Muscle layer of duodenum (tissue), 2 donors: ENCODE measurements at regions not wholly inside any gene's neighbourhood (a gene's known extent, or its start where the extent isn't known, plus 50 kb on each side); places are given as distances from the start of the nearest gene placed in this dataset.

Experiments
- H3K27ac ChIP-seq: one replicate; pipeline ENCODE4 v1.7.0; 2013; ENCODE audit warnings: mild to moderate bottlenecking, low read length
- H3K27me3 ChIP-seq: one replicate; pipeline ENCODE4 v1.7.0; 2013; ENCODE audit warnings: low read depth, mild to moderate bottlenecking, control low read depth, low read length
- H3K36me3 ChIP-seq, 2 donors: one replicate each; pipeline ENCODE4 v1.7.0; 2013; ENCODE audit warnings: low read length in 2 of 2, control low read depth in 1 of 2, mild to moderate bottlenecking in 1 of 2; ENCODE audit not compliant: insufficient read depth in 2 of 2, control insufficient read depth in 1 of 2
- H3K4me1 ChIP-seq, 2 donors: one replicate each; pipeline ENCODE4 v1.7.0; 2013; ENCODE audit warnings: low read length in 2 of 2, mild to moderate bottlenecking in 2 of 2, control low read depth in 1 of 2, moderate library complexity in 1 of 2; ENCODE audit not compliant: insufficient read depth in 2 of 2, control insufficient read depth in 1 of 2
- H3K4me3 ChIP-seq, 2 donors: one replicate each; pipeline ENCODE4 v1.7.0; 2013; ENCODE audit warnings: low read length in 2 of 2, low read depth in 1 of 2, mild to moderate bottlenecking in 1 of 2
- H3K9me3 ChIP-seq, 2 donors: one replicate each; pipeline ENCODE4 v1.7.0; 2013; ENCODE audit warnings: low read length in 2 of 2, control low read depth in 1 of 2, mild to moderate bottlenecking in 1 of 2; ENCODE audit not compliant: control insufficient read depth in 1 of 2
- donor health status: healthy.

DNA sequence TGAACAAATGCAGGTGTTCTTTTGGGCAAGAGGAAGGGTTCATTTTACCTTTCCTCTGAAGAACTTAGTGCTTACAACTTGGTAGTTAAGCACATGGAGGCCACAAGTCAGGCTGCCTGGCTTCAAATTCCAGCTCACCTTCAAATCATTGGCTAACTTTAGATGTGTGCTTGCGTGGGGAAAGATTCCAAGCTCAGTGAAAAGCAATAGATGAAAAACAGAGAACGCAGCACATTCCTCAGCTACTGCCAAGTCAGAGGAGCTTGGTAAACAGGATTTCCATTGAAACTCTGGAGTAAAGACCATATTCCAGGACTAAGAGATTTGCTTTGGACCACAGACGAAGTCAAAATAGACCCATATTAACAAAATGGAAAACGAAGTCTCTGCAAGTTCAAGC is 96.3 kb upstream of the ASB18 start:
- Histone ChIP-seq H3K36me3 (no peaks in the 10 kb centered on the region), H3K9me3 (no peaks in the 10 kb centered on the region), H3K27ac (no peak overlapping the region), H3K4me1 (no peaks in the 10 kb centered on the region), H3K27me3 (no peaks in the 10 kb centered on the region), H3K4me3 (no peak overlapping the region)

DNA sequence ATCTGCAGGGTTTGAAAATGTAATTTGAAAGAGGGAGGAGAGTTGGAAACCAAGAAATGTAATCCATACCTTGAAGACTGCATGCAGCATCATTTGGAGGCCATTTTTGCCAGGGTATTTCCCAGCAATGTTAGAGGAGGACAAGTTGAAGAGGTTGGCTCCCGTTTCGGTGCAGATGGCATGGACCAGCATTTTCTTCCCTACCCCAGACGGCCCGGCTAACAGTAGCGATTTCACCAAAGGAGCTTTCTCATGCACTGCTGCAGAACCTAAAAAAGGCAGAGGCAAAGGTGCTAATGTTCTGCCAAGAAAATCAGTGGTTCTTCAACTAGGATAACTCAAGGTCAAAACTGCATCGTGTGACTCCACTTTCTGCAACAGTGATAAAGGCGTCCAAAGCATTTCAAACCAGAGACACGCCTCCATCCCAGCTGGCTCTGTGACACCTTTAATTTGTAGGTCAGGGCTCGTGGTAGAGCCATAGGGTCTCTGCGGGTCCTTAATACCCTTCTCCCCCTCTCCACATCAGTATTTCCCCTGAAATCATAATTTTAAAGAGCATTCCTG is 99.6 kb upstream of the ASB18 start:
- Histone ChIP-seq H3K4me1 (no peaks in the 10 kb centered on the region), H3K9me3 (no peaks in the 10 kb centered on the region), H3K4me3 (no peak overlapping the region), H3K27ac (no peak overlapping the region), H3K27me3 (no peaks in the 10 kb centered on the region), H3K36me3 (no peaks in the 10 kb centered on the region)

GRCh38 chr2:236365258-236366048 is 101.2 kb upstream of the ASB18 start:
- Histone ChIP-seq H3K36me3 (no peaks in the 10 kb centered on the region), H3K4me1 (no peaks in the 10 kb centered on the region), H3K27me3 (no peaks in the 10 kb centered on the region), H3K9me3 (no peaks in the 10 kb centered on the region), H3K27ac (no peak overlapping the region), H3K4me3 (no peak overlapping the region)

- Histone ChIP-seq H3K4me3 (no peak overlapping the region), H3K27ac (no peak overlapping the region), H3K9me3 (no peaks in the 10 kb centered on the region), H3K4me1 (no peaks in the 10 kb centered on the region), H3K27me3 (no peaks in the 10 kb centered on the region), H3K36me3 (no peaks in the 10 kb centered on the region)
Observed at GRCh38 chr2:236366049-236366387, 101.8 kb upstream of the ASB18 start.

- Histone ChIP-seq H3K27me3 (no peaks in the 10 kb centered on the region), H3K27ac (no peak overlapping the region), H3K4me1 (no peaks in the 10 kb centered on the region), H3K4me3 (no peak overlapping the region), H3K9me3 (no peaks in the 10 kb centered on the region), H3K36me3 (no peaks in the 10 kb centered on the region)
Observed at GRCh38 chr2:236366397-236366796, 102.2 kb upstream of the ASB18 start.

- Histone ChIP-seq H3K4me3 (no peak overlapping the region), H3K4me1 (no peaks in the 10 kb centered on the region), H3K27ac (no peak overlapping the region), H3K9me3 (no peaks in the 10 kb centered on the region), H3K27me3 (no peaks in the 10 kb centered on the region), H3K36me3 (no peaks in the 10 kb centered on the region)
Observed at GRCh38 chr2:236367506-236368289, 103.5 kb upstream of the ASB18 start.

DNA sequence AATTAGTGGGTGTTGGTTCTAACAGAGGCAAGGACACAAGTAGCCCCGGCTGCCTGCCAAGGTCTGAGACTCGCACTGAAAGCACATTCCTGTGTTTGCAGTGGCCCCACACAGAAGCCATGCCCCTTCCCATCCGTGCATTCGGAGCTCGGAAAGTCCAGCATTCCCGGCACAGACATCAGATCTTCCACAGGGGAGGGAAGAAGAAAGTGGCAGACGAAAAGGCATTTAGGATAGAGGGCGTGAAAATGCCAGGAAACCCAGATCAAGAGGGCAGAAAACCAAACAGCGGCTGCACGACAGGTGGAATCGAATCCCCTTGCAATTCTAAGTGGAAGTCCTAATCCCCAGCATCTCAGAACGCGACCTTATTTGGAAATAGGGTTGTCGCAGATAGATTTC is 105.5 kb upstream of the ASB18 start:
- no peaks in the 10 kb centered on the region for H3K4me1 ChIP-seq
- no peaks in the 10 kb centered on the region for H3K27me3 ChIP-seq
- no peak overlapping the region for H3K4me3 ChIP-seq
- no peak overlapping the region for H3K27ac ChIP-seq
- no peaks in the 10 kb centered on the region for H3K36me3 ChIP-seq
- H3K9me3 ChIP-seq: no peaks in the 10 kb centered on the region

- H3K9me3 ChIP-seq: no peaks in the 10 kb centered on the region
- no peaks in the 10 kb centered on the region for H3K36me3 ChIP-seq
- no peaks in the 10 kb centered on the region for H3K27me3 ChIP-seq
- no peak overlapping the region for H3K4me3 ChIP-seq
- H3K4me1 ChIP-seq: no peaks in the 10 kb centered on the region
- no peak overlapping the region for H3K27ac ChIP-seq
Observed at GRCh38 chr2:236370847-236371409, 106.7 kb upstream of the ASB18 start.

DNA sequence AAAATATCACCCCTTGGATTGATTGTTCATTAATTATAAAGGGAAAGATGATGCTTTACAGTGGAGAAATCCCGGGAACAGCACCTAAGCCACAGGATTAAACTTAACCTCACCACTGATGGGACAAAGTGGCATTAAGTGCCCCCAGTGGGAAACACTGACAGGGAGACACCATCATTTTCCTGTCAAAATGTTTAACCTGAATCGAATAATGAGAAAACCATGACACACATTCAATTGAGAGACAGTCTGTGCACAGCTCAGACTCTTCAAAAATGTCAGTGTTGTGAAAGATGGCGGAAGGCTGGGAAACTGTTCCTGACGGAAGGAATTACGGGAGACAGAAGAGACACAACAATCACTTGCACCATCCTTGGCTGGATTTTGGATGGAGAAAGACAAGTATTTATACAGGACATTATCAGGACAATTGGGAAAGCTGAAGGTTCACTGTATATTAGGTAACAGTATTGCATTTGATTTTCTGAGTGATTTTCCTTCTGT is 111.8 kb upstream of the ASB18 start:
- Histone ChIP-seq H3K27me3 (no peaks in the 10 kb centered on the region), H3K4me3 (no peak overlapping the region), H3K27ac (no peak overlapping the region), H3K36me3 (no peaks in the 10 kb centered on the region), H3K9me3 (peaks cover 0 to 9% of the 10 kb centered on the region in 2 donors), H3K4me1 (no peaks in the 10 kb centered on the region)

DNA sequence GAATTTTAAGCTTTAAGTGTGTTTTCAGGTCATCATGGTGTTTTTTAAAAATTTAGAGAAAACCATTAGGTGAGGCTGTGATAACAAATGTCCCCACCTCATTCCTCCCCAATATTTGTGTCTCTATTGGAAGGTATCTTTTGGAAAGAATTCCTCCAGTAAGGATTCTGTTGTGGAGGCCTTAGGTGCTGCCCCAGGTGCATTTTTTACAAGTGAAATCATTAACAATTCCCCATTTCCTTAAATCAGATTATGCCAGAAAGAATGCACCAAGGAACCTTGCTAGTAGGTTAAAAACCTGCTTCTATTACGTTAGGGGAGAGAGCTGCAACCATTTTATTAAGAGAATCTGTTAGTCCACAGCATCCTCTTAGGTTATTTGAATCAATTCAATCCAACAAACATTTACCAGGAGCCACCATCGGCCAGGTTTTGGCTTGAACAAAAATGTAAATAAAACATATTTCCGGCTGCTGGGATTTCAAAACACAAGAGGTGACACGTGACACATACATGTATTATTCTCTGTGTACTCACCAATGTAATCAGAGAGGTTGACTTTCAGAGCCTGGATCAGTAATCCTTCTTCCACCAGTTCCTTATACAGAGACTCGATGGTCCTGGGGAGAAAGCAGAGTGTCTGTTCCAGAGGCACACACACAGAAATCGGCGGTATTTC is 112.5 kb upstream of the ASB18 start:
- no peaks in the 10 kb centered on the region for H3K4me1 ChIP-seq
- H3K4me3 ChIP-seq: no peak overlapping the region
- H3K27ac ChIP-seq: no peak overlapping the region
- peaks cover 0 to 9% of the 10 kb centered on the region in 2 donors for H3K9me3 ChIP-seq
- H3K36me3 ChIP-seq: no peaks in the 10 kb centered on the region
- H3K27me3 ChIP-seq: no peaks in the 10 kb centered on the region
